ENCODE measurements at regions not wholly inside any gene's neighbourhood (a gene's known extent, or its start where the extent isn't known, plus 50 kb on each side); places are given as distances from the start of the nearest gene placed in this dataset.

GRCh38 chr1:214898718-214899117, 183.8 kb upstream of the KCNK2 start:
- no peak overlapping the region for H3K4me3 ChIP-seq
- intact Hi-C loops (cut with DNase I): no loop called here
- H3K9me3 ChIP-seq: no peaks in the 10 kb centered on the region
- WGBS, 2 donors: 60 to 61% methylated on average over 3 of the region's 3 CpGs
- no peaks in the 10 kb centered on the region for H3K36me3 ChIP-seq (replicated peaks in 1 of 2; ENCODE audit: insufficient read depth in 1 of 2, low read depth in 2 of 2)
- ATAC-seq: no peak
- no peak overlapping the region for H3K27ac ChIP-seq
- TF ChIP-seq, protein P1, sequence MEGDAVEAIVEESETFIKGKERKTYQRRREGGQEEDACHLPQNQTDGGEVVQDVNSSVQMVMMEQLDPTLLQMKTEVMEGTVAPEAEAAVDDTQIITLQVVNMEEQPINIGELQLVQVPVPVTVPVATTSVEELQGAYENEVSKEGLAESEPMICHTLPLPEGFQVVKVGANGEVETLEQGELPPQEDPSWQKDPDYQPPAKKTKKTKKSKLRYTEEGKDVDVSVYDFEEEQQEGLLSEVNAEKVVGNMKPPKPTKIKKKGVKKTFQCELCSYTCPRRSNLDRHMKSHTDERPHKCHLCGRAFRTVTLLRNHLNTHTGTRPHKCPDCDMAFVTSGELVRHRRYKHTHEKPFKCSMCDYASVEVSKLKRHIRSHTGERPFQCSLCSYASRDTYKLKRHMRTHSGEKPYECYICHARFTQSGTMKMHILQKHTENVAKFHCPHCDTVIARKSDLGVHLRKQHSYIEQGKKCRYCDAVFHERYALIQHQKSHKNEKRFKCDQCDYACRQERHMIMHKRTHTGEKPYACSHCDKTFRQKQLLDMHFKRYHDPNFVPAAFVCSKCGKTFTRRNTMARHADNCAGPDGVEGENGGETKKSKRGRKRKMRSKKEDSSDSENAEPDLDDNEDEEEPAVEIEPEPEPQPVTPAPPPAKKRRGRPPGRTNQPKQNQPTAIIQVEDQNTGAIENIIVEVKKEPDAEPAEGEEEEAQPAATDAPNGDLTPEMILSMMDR (IDR thresholded peaks at IDR 0.05): no peak
- no peak for TF ChIP-seq POLR2A (IDR thresholded peaks at IDR 0.05)
- no peak for DNase-seq
- no peaks in the 10 kb centered on the region for H3K27me3 ChIP-seq
- no peaks in the 10 kb centered on the region for H3K4me1 ChIP-seq

DNA sequence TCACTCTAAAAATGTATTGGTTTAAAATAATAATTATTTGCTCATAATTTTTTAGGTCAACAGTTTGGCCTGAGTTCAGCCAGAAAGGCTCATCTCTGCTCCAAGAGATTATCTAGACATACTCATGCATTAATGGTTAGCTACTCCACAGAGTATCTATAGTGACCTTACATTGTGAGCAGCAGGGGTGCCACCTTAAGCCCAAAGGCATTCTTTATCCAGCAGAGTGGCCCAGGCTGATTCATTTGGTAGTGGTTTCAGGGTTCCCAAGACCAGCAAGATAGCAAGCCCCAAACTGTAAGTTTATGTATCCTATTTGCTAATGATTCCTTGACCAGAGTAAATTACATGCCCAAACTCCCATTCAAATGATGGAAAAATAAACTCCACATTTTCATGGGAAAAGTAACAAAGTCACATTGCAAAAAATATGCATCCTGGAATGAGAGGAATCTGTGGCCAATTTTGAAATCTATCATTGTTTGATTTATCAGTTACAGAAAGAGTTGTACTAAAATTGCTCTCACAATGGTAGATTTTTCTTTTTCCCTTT, 182.6 kb upstream of the KCNK2 start:
- H3K27ac ChIP-seq: no peak overlapping the region
- no peaks in the 10 kb centered on the region for H3K36me3 ChIP-seq (replicated peaks in 1 of 2; ENCODE audit: insufficient read depth in 1 of 2, low read depth in 2 of 2)
- no peaks in the 10 kb centered on the region for H3K4me1 ChIP-seq
- DNase-seq (no peak), ATAC-seq (no peak)
- no peaks in the 10 kb centered on the region for H3K27me3 ChIP-seq
- TF ChIP-seq, protein P1 (IDR thresholded peaks at IDR 0.05): no peak
- TF ChIP-seq POLR2A (IDR thresholded peaks at IDR 0.05): no peak
- H3K4me3 ChIP-seq: no peak overlapping the region
- intact Hi-C loops (cut with DNase I): no loop called here
- no peaks in the 10 kb centered on the region for H3K9me3 ChIP-seq

DNA sequence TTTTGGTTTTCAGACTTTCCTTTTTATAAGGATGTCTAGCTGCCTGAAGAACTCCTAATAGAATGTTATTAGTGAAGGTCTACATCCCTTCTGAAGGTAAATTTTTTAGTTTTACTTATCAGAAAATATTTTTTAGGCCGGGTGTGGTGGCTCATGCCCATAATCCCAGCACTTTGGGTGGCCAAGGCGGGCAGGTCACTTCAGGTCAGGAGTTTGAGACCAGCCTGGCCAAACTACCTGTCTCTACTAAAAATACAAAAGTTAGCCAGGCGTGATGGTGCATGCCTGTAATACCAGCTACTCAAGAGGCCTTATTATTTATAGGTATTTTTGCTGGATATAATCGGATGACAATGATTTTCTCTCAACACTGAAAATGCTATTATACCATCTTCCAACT, 181.9 kb upstream of the KCNK2 start:
- DNase-seq (no peak), ATAC-seq (no peak)
- no peaks in the 10 kb centered on the region for H3K27me3 ChIP-seq
- intact Hi-C loops (cut with DNase I): no loop called here
- no peaks in the 10 kb centered on the region for H3K9me3 ChIP-seq
- no peak for TF ChIP-seq POLR2A (IDR thresholded peaks at IDR 0.05)
- TF ChIP-seq, protein P1 (IDR thresholded peaks at IDR 0.05): no peak
- 62 to 63% methylated on average over 4 of the region's 4 CpGs for WGBS, 2 donors
- H3K4me3 ChIP-seq: no peak overlapping the region
- H3K27ac ChIP-seq: no peak overlapping the region
- H3K4me1 ChIP-seq: no peaks in the 10 kb centered on the region
- no peaks in the 10 kb centered on the region for H3K36me3 ChIP-seq (replicated peaks in 1 of 2; ENCODE audit: insufficient read depth in 1 of 2, low read depth in 2 of 2)

DNA sequence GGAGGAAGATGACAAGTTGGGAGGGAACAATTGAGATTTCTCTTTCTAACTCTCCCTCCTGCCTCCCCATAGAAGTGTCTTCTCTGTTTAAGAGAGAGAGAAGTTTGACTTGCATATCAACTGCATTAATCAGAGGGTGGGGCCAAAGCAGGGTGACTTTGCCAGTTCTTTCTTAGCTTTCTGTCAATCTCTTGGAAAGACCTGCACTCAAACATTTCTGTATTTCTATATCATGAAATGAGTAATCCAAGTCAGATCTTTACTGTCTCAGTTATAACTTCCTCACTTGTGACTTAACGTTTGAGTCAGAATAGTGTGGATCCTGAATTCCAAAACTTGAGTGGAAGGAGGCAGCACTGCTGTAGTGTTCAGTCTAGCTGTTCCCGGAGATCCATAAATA, 180.8 kb upstream of the KCNK2 start:
- no peak for ATAC-seq
- WGBS, 2 donors: 57 to 70% methylated on average over 2 of the region's 2 CpGs
- no peaks in the 10 kb centered on the region for H3K36me3 ChIP-seq (replicated peaks in 1 of 2; ENCODE audit: insufficient read depth in 1 of 2, low read depth in 2 of 2)
- TF ChIP-seq, protein P1 (IDR thresholded peaks at IDR 0.05): no peak
- TF ChIP-seq POLR2A (IDR thresholded peaks at IDR 0.05): no peak
- H3K27me3 ChIP-seq: no peaks in the 10 kb centered on the region
- intact Hi-C loops (cut with DNase I): no loop called here
- H3K9me3 ChIP-seq: no peaks in the 10 kb centered on the region
- H3K27ac ChIP-seq: no peak overlapping the region
- no peaks in the 10 kb centered on the region for H3K4me1 ChIP-seq
- no peak overlapping the region for H3K4me3 ChIP-seq
- no peak for DNase-seq

DNA sequence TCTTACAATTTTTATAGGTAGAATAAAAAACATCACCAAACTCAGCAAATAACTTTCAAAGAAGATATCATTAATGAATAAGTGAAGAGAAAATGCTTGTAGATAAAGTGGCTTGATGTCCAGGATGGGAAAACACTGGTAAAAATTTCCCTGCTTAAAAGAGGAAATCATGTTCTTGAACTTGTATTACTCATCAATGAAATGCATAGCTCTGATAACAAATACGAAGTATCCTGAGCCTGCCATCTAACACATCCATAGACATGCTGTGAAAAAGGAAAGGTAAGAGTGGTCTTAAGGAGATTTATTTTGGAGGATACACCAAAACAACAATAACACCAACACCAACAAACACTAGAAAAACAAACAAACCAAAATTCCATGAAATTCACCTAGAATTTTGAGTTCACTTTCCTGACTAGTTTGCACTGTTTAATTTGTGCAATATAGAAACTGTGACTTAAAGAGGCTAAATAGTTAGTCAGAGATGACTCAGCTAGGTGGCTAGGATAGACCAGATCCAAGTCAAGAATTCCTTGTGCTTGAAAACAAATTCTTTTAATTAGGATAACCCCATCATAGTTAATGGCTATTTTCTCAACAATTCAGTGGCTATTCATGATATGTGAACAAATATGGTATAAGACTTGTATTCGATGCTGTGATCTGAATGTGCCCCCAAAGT, 179.8 kb upstream of the KCNK2 start:
- H3K36me3 ChIP-seq (replicated peaks in 1 of 2; ENCODE audit: insufficient read depth in 1 of 2, low read depth in 2 of 2): no peaks in the 10 kb centered on the region
- H3K27me3 ChIP-seq: no peaks in the 10 kb centered on the region
- ATAC-seq (no peak), DNase-seq (no peak)
- H3K4me3 ChIP-seq: no peak overlapping the region
- intact Hi-C loops (cut with DNase I): no loop called here
- H3K4me1 ChIP-seq: no peaks in the 10 kb centered on the region
- 62 to 68% methylated on average over 2 of the region's 2 CpGs for WGBS, 2 donors
- no peaks in the 10 kb centered on the region for H3K9me3 ChIP-seq
- TF ChIP-seq, protein P1 (IDR thresholded peaks at IDR 0.05): no peak
- no peak for TF ChIP-seq POLR2A (IDR thresholded peaks at IDR 0.05)
- no peak overlapping the region for H3K27ac ChIP-seq
